ENCODE measurements at regions not wholly inside any gene's neighbourhood (a gene's known extent, or its start where the extent isn't known, plus 50 kb on each side); places are given as distances from the start of the nearest gene placed in this dataset.
"Not testable (repeated sequence)": the region's sequence is repeated elsewhere in the genome, so short reads cannot be mapped to it uniquely, and the experiment has no call there.

GRCh38 chr1:187991944-187992343 is 1163.2 kb downstream of the PLA2G4A start:
- no peak for DNase-seq

DNA sequence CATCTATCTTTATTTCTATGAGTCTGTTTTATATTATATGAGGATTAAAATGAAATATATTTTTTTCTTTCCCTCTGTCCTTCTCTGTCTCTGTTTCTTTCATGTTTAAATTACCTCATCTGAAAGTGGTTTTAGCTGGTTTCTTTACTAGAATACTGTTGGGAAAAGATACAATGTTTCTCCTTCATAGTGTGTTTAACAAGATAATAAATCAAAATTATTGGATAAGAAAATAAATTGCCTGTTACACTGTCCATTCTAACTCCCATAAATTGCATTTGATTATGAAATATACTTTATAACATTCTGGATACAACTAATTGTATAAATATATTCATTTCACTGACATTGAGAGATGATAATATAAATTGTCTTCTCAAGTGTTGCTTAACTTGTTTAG is 1168.0 kb downstream of the PLA2G4A start:
- DNase-seq = no peak

GRCh38 chr1:187999973-188000372 is 1171.2 kb downstream of the PLA2G4A start:
- DNase-seq = no peak

- DNase-seq = not testable (repeated sequence)
Measured at GRCh38 chr1:188003687-188004086, 1174.9 kb downstream of the PLA2G4A start.

GRCh38 chr1:188004849-188005248 is 1176.1 kb downstream of the PLA2G4A start:
- no peak for DNase-seq

DNA sequence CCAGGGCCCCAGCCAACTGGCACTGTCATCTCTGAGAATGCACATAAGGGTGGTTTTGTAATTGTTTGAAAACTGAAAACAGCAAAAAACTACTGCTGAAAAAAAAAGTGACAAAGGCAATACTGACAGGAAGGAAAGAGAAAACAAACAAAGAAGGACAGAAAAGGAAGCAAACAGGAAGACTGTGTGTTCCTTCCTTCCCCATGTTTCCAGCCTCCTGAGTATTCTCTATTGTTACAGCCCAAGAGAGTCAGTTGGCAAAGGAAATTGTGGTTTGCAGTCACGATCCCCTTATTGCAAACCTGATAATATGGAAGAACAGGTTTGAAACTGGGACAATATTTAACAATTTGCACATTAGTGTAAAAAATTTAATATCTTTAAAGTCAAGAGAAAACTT is 1177.6 kb downstream of the PLA2G4A start:
- DNase-seq = no peak

DNA sequence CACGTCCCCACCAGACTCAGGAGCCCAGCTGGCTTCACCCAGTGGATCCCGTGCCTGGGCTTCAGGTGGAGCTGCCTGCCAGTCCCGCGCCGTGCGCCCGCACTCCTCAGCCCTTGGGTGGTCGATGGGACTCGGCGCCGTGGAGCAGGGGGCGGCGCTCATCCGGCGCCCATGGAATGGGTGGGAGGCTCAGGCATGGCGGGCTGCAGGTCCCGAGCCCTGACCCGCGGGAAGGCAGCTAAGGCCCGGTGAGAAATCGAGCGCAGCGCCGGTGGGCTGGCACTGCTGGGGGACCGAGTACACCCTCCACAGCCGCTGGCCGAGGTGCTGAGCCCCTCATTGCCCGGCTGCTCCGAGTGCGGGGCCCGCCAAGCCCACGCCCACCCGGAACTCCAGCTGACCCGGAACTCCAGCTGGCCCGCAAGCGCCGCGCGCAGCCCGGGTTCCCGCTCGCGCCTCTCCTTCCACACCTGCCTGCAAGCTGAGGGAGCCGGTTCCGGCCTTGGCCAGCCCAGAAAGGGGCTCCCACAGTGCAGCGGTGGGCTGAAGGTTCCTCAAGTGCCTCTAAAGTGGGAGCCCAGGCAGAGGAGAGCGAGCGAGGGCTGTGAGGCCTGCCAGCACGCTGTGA is 1184.6 kb downstream of the PLA2G4A start:
- not testable (repeated sequence) for DNase-seq

- DNase-seq = no peak
Measured at GRCh38 chr1:188017921-188018320, 1189.2 kb downstream of the PLA2G4A start.

DNA sequence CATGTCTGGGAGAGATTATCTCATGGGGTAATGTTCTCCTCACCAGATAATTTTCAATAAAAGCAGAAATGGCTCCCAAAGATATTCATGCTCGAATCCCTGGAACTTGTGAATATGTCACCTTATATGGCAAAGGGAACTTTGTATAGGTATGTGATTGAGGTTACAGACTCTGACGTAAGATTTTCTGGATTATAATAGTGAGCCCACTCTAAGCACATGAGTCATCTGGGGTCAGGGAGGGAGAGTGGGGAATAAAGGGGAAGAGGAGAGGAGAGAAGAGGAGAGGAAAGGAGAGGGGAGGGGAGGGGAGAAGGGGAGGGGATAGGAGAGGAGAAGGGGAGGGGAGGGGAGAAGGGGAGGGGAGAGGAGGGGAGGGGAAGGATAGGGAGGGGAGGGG is 1193.9 kb downstream of the PLA2G4A start:
- no peak for DNase-seq

DNA sequence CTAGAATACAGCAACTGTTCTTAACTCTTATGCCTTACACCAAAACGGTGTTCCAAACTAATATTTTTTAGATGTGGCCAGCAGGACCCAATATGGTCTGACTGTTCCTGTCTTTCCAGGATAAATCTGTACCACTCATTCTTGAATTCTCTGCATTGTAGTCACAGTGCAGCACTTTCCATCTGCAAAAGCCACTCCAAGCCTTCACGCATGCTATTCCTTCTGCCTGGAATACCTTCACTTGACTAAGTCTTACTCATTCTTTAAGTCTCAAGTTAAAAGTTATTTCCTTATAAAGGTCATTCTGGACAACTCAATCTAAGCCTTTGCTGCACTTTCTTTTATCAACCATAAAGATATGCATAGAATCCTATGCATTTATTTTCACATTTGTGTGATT is 1194.5 kb downstream of the PLA2G4A start:
- DNase-seq = no peak

- DNase-seq = no peak
Measured at GRCh38 chr1:188027613-188028012, 1198.9 kb downstream of the PLA2G4A start.

- not testable (repeated sequence) for DNase-seq
Measured at GRCh38 chr1:188037572-188037971, 1208.8 kb downstream of the PLA2G4A start.

DNA sequence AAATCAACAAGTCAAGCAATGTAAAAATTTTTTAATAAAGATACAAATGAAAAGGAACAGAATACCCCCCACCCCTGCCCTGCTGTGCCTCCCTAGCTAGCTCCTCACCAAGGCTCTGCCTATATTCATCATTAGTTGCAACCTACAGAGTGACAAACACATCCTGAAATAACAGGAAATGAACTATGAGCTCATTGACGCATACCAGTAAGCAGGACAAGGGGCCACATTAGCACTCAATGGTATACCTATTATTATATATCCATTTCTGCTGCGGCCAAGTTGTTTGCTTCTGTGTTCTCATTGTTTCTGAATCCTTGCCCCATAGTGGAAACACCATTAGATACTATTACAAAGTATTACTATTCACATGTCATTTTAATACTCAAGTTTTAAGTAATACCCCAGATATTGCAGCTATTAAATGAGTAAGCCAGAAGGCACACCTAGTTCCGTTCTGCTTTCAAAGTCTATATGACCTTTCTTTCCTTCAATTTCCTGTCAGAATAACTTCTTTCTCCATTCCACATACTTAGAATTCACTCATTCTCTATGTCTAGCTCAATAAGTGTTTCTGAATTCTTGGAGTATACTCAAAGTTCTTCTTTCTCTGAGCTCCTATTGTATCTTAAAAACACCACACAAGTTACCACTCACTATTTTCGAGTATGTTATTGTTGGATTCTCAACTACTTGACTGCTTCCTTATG is 1214.9 kb downstream of the PLA2G4A start:
- DNase-seq = no peak

- no peak for DNase-seq
Measured at GRCh38 chr1:188050250-188050649, 1221.5 kb downstream of the PLA2G4A start.

GRCh38 chr1:188056011-188056410 is 1227.3 kb downstream of the PLA2G4A start:
- no peak for DNase-seq

DNA sequence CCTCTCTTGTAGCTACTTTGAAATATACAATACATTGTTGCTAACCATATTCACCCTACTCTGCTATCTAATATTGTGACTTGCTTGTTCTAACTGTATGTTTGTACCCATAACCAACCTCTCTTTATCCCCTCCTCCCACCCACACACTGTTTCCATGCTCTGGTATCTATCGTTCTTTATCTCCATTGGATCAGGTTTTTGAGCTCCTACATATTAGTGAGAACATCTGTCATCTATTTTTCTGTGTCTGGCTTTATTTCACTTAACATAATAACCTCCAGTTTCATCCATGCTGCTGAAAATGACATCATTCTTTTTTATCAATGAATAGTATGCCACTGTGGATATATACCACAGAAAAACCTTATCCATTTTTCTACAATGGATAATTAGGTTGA is 1230.1 kb downstream of the PLA2G4A start:
- no peak for DNase-seq

DNA sequence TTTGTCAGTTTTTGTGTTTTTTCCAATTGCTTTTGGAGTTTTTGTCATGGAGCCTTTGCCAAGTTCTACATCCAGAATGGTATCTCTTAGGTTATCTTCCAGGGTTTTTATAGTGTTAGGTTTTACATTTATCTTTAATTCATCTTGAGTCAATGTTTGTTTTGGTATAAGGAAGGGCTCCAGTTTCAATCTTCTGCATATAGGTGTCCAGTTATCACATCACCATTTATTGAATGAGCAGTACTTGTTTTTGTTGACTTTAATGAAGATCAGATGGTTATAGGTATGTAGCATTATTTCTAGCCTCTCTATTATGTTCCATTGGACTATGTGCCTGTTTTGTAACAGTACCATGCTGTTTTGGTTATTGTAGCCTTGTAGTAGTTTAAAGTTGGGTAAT is 1233.1 kb downstream of the PLA2G4A start:
- DNase-seq = no peak

GRCh38 chr1:188062456-188062855 is 1233.7 kb downstream of the PLA2G4A start:
- DNase-seq = no peak

GRCh38 chr1:188065917-188066316 is 1237.2 kb downstream of the PLA2G4A start:
- DNase-seq = no peak

DNA sequence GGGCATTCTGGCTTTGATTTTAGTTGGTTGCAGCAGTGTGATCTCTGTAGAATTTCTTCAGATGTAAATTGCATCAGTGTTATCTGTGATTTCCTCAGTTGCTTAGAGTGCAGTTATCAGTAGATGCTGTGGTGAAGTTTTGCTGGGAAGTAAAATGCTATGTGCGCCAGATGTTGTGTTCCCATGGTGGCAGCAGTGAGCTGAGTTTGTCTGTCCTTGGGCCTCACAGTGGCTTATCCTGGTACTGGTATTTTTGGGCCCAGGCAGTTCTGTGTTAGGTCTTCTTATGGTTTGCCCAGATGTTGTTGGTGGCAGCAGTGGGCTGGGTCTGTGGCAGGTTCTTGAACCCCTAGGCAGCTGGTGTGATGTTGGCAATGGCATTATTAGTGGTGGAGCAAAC is 1242.1 kb downstream of the PLA2G4A start:
- DNase-seq = no peak

- no peak for DNase-seq
Measured at GRCh38 chr1:188089015-188089414, 1260.3 kb downstream of the PLA2G4A start.

DNA sequence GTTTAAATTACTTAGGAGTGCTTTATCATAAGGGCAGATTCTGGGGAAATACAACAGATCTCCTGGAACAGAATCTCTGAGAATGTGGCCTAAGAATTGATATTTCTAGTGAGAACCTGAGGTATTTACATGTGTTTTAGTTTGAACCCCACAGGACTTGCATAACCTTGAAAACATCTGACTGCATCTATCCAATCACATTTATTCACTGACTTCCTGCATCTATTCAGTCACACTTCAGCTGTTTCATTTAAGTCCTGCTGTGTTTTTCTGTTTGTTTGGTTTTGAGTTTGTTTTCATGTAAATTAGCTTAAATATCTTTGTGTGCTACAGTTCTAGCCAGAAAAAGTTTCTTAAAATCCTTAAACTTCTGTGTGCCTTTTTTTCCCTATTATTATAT is 1260.7 kb downstream of the PLA2G4A start:
- DNase-seq = no peak

DNA sequence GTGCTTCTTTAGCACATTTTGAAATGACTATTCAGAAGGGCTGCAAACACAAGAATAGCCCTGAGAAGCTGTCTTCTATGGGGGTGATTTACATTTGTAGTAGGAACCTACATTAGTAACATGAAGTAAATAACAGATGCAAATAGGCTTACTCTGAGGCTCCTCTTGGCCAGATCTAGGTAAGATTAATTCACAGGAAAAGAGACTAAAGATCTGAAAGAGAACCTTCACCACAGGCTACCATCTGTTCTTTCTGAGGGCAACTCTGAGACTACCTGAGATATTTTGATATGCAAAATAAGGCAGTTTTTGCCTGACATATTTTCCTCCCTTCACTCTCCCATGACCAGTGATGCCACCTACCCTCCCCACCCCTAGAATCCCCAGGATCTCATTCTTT is 1267.8 kb downstream of the PLA2G4A start:
- no peak for DNase-seq

DNA sequence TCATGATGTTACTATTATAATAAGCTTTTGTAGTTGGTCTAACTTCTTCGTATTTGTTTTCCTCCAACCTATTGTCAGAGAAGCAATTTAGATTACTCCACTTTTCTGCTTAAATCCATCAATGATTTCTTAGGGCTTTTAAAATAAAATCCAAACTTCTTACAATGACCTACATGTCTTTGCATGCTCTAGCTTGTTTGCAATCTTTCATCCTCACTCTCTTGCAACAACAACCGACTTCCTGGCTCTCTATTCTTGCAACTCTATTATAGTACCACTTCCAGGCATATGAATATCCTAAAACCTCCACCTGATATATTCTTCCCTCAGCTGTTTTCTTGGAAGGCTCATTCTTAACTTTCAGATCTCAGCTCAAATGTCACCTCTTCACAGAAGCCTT is 1288.7 kb downstream of the PLA2G4A start:
- no peak for DNase-seq

- DNase-seq = no peak
Measured at GRCh38 chr1:188122646-188123045, 1293.9 kb downstream of the PLA2G4A start.
